ENCODE measurements at regions not wholly inside any gene's neighbourhood (a gene's known extent, or its start where the extent isn't known, plus 50 kb on each side); places are given as distances from the start of the nearest gene placed in this dataset.

DNA sequence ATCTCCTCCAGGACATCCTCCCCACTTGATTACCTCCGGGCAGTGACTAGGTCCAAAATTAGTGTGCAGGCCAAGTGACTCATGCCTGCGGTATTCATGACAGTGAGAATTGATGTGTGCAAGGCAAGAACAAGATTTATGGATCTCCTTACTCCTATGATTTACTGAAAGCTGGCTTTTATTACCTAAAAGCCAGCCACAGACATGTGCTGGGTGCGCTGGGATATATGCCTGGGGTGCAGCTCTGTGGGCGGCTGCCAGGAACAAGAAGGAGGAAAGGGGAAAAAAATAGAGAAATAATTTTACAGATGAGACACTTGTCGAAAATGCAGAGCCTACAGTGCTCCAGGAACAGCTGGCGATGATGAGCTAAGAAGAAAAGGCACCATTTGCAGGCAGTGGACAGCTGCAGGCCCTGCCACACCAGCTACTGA lies 359.3 kb downstream of the CMPK2 start:
- Mint-ChIP-seq H3K36me3 (peaks cover 65% of the 10 kb centered on the region), H3K27me3 (ENCODE audit: low read depth) (peaks cover 8% of the 10 kb centered on the region), H3K9me3 (peaks cover 78% of the 10 kb centered on the region), H3K27ac (no peak overlapping the region), H3K4me1 (no peaks in the 10 kb centered on the region), H3K4me3 (no peak overlapping the region)
- ChIA-PET POLR2A (no interaction called here), CTCF (no interaction called here)
- no peak for TF ChIP-seq ZNF317 (CRISPR knock-in tag; IDR thresholded peaks at IDR 0.05; ENCODE audit: borderline replicate concordance, low read depth)
- no peak for TF ChIP-seq USF1 (CRISPR knock-in tag; IDR thresholded peaks at IDR 0.05)
- no peak for TF ChIP-seq ZBTB43 (CRISPR knock-in tag; IDR thresholded peaks at IDR 0.05)
- no peak for TF ChIP-seq ZBTB21 (CRISPR knock-in tag; IDR thresholded peaks at IDR 0.05; ENCODE audit: borderline replicate concordance)
- TF ChIP-seq ETV6 (CRISPR knock-in tag; IDR thresholded peaks at IDR 0.05) = no peak
- no peak for TF ChIP-seq TEAD1 (CRISPR knock-in tag; IDR thresholded peaks at IDR 0.05)
- TF ChIP-seq RELA (CRISPR knock-in tag; IDR thresholded peaks at IDR 0.05; ENCODE audit: borderline replicate concordance) = no peak
- TF ChIP-seq ZNF138 (CRISPR knock-in tag; conservative IDR thresholded peaks at IDR 0.05) = no peak
- TF ChIP-seq, protein P1, sequence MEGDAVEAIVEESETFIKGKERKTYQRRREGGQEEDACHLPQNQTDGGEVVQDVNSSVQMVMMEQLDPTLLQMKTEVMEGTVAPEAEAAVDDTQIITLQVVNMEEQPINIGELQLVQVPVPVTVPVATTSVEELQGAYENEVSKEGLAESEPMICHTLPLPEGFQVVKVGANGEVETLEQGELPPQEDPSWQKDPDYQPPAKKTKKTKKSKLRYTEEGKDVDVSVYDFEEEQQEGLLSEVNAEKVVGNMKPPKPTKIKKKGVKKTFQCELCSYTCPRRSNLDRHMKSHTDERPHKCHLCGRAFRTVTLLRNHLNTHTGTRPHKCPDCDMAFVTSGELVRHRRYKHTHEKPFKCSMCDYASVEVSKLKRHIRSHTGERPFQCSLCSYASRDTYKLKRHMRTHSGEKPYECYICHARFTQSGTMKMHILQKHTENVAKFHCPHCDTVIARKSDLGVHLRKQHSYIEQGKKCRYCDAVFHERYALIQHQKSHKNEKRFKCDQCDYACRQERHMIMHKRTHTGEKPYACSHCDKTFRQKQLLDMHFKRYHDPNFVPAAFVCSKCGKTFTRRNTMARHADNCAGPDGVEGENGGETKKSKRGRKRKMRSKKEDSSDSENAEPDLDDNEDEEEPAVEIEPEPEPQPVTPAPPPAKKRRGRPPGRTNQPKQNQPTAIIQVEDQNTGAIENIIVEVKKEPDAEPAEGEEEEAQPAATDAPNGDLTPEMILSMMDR (IDR thresholded peaks at IDR 0.05) = no peak
- ATAC-seq = no peak
- no peak for DNase-seq (ENCODE audit: low spot score)

DNA sequence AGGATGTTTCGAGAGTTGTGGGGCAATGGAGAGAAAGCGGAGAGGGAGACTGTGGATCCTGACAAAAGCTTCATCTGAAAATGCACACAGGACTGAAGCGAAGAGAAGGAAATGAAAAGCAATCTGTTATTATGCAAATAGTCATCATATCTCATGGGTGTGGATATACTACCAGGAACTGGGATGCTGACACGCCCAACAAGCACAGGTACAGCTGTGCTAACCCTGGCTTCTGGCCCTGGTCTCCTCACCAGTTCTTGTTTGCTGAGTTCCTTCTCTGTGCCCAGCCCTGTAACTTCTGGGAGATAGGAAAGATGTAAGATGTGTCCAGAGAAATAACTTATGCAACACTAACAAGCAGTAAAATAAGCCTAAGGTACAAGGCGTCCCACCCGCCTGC lies 358.8 kb downstream of the CMPK2 start:
- CTCF ChIA-PET = no interaction called here
- H3K27me3 Mint-ChIP-seq (ENCODE audit: low read depth) = peaks cover 9% of the 10 kb centered on the region

More for the DNA sequence above, 358.8 kb downstream of the CMPK2 start:
- TF ChIP-seq GRHL2 (CRISPR knock-in tag; IDR thresholded peaks at IDR 0.05; ENCODE audit: insufficient replicate concordance, severe bottlenecking) (no peak), PRRX2 (CRISPR knock-in tag; IDR thresholded peaks at IDR 0.05) (no peak), HMGA2 (CRISPR knock-in tag; IDR thresholded peaks at IDR 0.05) (no peak), ZNF416 (CRISPR knock-in tag; IDR thresholded peaks at IDR 0.05) (no peak), SP1 (CRISPR knock-in tag; conservative IDR thresholded peaks at IDR 0.05) (no peak), ZNF317 (CRISPR knock-in tag; IDR thresholded peaks at IDR 0.05; ENCODE audit: borderline replicate concordance, low read depth) (no peak), EMX1 (CRISPR knock-in tag; IDR thresholded peaks at IDR 0.05) (no peak), AR (CRISPR knock-in tag; IDR thresholded peaks at IDR 0.05) (no peak), ZNF263 (CRISPR knock-in tag; IDR thresholded peaks at IDR 0.05; ENCODE audit: low read depth) (no peak)
- TF ChIP-seq, protein P2, sequence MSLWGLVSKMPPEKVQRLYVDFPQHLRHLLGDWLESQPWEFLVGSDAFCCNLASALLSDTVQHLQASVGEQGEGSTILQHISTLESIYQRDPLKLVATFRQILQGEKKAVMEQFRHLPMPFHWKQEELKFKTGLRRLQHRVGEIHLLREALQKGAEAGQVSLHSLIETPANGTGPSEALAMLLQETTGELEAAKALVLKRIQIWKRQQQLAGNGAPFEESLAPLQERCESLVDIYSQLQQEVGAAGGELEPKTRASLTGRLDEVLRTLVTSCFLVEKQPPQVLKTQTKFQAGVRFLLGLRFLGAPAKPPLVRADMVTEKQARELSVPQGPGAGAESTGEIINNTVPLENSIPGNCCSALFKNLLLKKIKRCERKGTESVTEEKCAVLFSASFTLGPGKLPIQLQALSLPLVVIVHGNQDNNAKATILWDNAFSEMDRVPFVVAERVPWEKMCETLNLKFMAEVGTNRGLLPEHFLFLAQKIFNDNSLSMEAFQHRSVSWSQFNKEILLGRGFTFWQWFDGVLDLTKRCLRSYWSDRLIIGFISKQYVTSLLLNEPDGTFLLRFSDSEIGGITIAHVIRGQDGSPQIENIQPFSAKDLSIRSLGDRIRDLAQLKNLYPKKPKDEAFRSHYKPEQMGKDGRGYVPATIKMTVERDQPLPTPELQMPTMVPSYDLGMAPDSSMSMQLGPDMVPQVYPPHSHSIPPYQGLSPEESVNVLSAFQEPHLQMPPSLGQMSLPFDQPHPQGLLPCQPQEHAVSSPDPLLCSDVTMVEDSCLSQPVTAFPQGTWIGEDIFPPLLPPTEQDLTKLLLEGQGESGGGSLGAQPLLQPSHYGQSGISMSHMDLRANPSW (CRISPR knock-in tag; conservative IDR thresholded peaks at IDR 0.05; ENCODE audit: low read depth) = no peak
- TF ChIP-seq, protein P3, sequence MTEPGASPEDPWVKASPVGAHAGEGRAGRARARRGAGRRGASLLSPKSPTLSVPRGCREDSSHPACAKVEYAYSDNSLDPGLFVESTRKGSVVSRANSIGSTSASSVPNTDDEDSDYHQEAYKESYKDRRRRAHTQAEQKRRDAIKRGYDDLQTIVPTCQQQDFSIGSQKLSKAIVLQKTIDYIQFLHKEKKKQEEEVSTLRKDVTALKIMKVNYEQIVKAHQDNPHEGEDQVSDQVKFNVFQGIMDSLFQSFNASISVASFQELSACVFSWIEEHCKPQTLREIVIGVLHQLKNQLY (CRISPR knock-in tag; IDR thresholded peaks at IDR 0.05) = no peak
- Mint-ChIP-seq H3K9me3 (peaks cover 78% of the 10 kb centered on the region), H3K36me3 (peaks cover 65% of the 10 kb centered on the region), H3K4me3 (no peak overlapping the region), H3K4me1 (no peaks in the 10 kb centered on the region), H3K27ac (no peak overlapping the region)
- no peak for DNase-seq (ENCODE audit: low spot score)
- POLR2A ChIA-PET = no interaction called here
- no peak for ATAC-seq

Data from WTC11 (cell line).